ENCODE measurements at regions not wholly inside any gene's neighbourhood (a gene's known extent, or its start where the extent isn't known, plus 50 kb on each side); places are given as distances from the start of the nearest gene placed in this dataset.

- TF ChIP-seq CTCF (conservative IDR thresholded peaks at IDR 0.05; ENCODE audit: low read depth, low read length) = no peak
- no peak for DNase-seq (ENCODE audit: low read depth)
- no peak overlapping the region for H3K4me3 ChIP-seq (ENCODE audit: low read depth, low read length)
Observed at GRCh38 chr3:6521369-6522113, 339.4 kb upstream of the GRM7 start.

GRCh38 chr3:6522191-6522590, 338.7 kb upstream of the GRM7 start:
- DNase-seq (ENCODE audit: low read depth) = no peak
- TF ChIP-seq CTCF (conservative IDR thresholded peaks at IDR 0.05; ENCODE audit: low read depth, low read length) = no peak
- H3K4me3 ChIP-seq (ENCODE audit: low read depth, low read length) = no peak overlapping the region

GRCh38 chr3:6523043-6523442, 337.9 kb upstream of the GRM7 start:
- TF ChIP-seq CTCF (conservative IDR thresholded peaks at IDR 0.05; ENCODE audit: low read depth, low read length) = no peak

GRCh38 chr3:6524479-6524878, 336.4 kb upstream of the GRM7 start:
- H3K4me3 ChIP-seq (ENCODE audit: low read depth, low read length) = no peak overlapping the region
- no peak for TF ChIP-seq CTCF (conservative IDR thresholded peaks at IDR 0.05; ENCODE audit: low read depth, low read length)

More at GRCh38 chr3:6523043-6523442, 337.9 kb upstream of the GRM7 start:
- H3K4me3 ChIP-seq (ENCODE audit: low read depth, low read length) = no peak overlapping the region
- no peak for DNase-seq (ENCODE audit: low read depth)

DNA sequence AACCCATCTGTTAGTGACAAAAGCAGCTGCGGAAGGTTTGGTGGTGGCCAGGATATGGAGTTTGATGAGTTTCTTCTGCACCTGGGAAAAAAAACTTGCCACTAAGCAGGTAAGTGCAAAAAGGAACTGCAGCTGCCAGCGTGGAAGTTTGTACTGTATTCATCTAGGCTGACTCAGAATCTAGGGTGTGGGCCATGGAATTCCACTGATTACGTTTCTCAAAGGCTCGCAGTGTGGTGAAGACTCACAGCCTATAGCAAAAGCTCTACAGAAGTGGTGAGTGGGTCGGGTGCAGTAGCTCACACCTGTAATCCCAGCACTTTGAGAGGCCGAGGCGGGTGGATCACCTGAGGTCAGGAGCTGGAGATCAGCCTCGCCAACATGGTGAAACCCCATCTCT, 334.6 kb upstream of the GRM7 start:
- no peak for TF ChIP-seq CTCF (conservative IDR thresholded peaks at IDR 0.05; ENCODE audit: low read depth, low read length)
- no peak for DNase-seq (ENCODE audit: low read depth)
- H3K4me3 ChIP-seq (ENCODE audit: low read depth, low read length) = no peak overlapping the region

More at GRCh38 chr3:6524479-6524878, 336.4 kb upstream of the GRM7 start:
- no peak for DNase-seq (ENCODE audit: low read depth)

DNA sequence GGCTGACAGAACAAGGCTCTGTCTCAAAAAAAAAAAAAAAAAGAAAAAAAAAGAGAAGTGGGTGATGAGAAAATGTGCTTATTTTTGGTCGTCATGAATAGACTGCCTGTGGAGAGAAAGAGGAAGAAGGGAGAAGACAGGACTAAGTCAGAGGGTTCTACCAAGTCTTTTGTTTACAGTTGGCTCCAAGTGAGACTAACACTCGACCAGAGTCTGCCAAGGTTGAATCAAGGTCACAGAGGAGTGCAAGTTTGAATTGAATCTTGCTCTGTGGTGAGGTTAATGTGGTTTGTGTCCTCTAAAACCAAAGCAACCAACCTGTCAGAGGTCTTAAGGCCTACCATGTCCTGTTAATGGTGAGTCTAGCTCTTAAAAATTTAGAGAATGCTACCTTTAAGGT, 334.1 kb upstream of the GRM7 start:
- no peak for DNase-seq (ENCODE audit: low read depth)
- TF ChIP-seq CTCF (conservative IDR thresholded peaks at IDR 0.05; ENCODE audit: low read depth, low read length) = no peak
- H3K4me3 ChIP-seq (ENCODE audit: low read depth, low read length) = no peak overlapping the region

DNA sequence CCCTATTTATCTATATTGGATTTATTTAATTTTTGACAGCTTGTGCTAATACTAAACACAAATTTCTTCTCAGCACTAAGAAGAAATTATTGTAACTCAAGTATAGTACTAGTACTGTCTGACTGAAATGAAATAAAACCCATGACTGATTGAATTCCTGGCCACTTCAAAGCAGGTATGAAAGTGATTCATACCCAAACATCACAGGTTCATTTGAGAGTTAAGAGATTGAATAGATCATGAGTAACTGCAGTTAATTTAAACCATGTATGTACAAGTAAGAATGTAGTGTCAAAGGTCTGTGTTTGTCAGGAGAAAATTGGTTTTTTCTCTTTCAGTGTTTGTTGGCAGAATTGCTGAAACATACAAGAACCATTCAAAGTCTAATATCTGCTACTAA, 332.0 kb upstream of the GRM7 start:
- TF ChIP-seq CTCF (conservative IDR thresholded peaks at IDR 0.05; ENCODE audit: low read depth, low read length) = no peak
- H3K4me3 ChIP-seq (ENCODE audit: low read depth, low read length) = no peak overlapping the region
- no peak for DNase-seq (ENCODE audit: low read depth)
